ENCODE measurements at regions not wholly inside any gene's neighbourhood (a gene's known extent, or its start where the extent isn't known, plus 50 kb on each side); places are given as distances from the start of the nearest gene placed in this dataset.
"Not testable (repeated sequence)": the region's sequence is repeated elsewhere in the genome, so short reads cannot be mapped to it uniquely, and the experiment has no call there.

GRCh38 chr20:4358552-4358951 lies 109.5 kb upstream of the ADRA1D start:
- no peak for DNase-seq (ENCODE audit: low read depth in 2 of 2)

DNA sequence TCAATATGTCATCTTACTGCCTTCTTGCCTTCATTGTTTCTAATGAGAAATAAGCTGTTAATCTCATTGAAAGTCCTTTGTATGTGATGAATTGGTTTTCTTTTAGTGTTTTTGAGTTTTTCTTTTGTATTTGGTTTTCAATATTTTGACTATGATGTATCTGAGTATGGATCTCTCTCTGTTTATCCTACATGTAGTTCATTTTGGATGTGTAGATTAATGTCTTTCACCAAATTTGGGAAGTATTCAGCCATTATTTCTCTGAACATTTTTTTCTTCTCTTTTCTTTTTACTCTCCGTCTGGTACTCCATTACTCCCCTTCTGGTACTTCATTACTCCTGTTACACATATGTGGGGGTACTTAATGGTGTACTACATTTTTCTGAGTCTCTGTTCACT lies 103.3 kb upstream of the ADRA1D start:
- no peak for DNase-seq (ENCODE audit: low read depth in 2 of 2)

- no peak for DNase-seq (ENCODE audit: low read depth in 2 of 2)
Observed at GRCh38 chr20:4350096-4350495, 101.0 kb upstream of the ADRA1D start.

DNA sequence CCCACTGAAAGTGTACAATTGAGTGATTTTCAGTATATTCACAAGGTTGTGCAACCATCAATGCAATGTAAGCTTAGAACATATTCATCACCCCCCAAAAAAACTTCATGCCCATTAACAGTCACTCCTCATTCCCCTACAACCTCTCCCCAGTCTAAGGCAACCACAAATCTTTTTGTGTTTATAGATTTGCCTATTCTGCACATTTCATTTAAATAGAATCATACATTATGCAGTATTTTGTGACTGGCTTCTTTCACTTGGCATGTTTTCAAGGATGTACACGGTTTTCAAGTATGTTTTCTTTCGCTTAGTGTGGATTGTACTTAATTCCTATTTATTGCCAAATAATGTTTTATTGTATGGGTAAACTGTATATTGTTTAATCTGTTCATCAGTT lies 95.6 kb upstream of the ADRA1D start:
- no peak for DNase-seq (ENCODE audit: low read depth in 2 of 2)

- no peak for DNase-seq (ENCODE audit: low read depth in 2 of 2)
Observed at GRCh38 chr20:4342609-4343008, 93.5 kb upstream of the ADRA1D start.

DNA sequence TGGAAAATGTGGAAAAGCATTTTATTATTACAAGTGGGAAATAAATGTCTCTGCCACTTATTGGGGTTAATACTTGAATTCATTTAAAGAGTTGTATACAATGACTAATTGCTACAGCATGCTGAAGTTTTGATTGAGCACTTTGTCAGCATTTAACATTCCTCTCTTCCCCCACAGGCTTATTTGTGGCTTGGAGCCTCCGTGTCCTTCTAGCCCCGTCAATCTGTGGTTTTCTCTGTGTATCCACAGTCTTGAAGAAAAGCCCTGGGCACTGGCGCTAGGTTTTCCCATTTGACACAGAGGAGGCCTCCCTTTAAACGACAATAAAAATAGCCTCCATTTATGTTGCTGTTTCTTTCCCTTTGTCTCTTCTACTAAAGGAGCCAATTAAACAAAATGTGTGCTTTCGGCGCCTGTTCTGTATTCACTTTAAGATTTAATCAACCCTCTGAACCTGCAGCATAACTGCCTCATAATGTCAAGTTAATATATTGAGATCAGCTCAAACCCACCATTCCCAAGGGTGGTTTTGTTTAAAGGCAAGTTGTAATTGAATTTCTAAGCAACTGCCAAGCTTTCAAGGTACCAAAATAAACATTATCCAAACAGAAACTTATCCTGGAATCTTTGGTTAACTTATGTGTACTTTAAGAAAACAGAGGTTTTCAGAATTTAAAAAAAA lies 92.9 kb upstream of the ADRA1D start:
- DNase-seq (ENCODE audit: low read depth in 2 of 2): no peak

DNA sequence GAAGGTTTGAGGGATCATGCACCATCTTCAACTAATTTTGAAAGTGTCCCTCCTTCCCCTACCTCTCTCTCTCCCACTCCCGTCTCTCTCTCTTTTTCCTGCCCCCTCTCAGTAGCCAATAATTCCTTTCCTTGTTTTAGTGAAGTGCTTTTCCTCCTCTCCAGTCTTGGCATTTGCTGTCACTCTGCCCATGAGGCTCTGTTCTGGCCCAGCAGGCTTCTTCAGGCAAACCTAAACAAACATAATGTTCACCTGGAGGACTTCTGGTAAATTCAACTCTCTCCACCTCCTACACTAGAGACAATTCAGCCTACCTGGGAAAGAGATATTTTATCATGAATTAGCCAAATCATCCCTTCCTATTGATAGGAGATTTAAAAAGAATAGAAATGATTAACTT lies 86.6 kb upstream of the ADRA1D start:
- DNase-seq (ENCODE audit: low read depth in 2 of 2): no peak

DNA sequence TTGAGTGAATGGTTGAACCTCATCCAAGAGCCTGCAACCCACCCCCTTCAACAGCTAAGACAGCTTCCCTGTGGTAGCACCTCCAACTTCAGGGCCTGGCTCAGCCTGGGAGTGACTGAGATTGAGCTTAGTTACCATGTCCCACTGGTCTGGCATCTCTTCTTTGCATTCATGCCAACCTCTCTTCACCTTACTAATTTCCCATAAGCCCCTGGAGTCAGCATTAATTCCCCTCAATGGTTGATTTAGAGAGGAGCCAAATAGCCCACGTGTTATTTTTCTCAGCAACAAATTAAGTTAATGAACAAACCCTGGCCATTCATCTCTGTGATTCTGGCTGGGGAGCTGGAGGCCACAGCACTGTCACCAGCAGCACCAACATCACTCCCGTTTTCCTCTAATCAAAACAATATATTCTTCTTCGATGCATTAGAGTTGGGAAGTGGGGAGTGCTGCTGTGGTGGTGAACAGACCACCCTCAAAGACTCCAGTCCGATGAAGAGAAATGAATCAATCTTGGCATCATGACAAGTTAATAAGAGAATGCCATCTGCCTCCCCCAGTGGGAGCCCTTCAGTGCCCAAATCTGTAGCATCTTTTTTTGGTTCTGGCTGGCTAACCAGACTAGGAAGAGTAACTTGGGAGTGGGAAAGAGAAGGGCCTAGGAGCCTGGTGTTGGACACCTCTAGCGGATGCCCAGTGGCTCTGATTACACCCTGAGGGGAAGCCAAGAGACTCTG lies 83.2 kb upstream of the ADRA1D start:
- DNase-seq (ENCODE audit: low read depth in 2 of 2): no peak

DNA sequence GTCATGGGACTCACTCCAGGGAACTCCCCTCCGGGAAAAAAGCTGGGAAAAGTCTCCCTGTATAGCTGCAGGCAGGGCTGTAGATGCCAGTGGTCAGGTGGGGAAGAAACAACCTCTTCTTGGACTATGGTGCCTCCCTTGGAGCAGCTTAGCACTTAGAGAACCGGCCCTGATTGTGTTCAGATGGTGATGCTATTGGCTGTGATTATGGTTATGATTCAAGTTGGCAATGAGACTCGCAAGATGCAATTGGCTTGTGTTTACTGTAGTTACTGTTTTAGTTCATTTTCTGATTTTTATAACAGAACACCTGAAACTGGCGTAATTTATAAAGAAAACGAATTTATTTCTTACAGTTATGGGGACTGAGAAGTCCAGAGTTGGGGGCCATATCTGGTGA lies 80.9 kb upstream of the ADRA1D start:
- no peak for DNase-seq (ENCODE audit: low read depth in 2 of 2)

- no peak for DNase-seq (ENCODE audit: low read depth in 2 of 2)
Observed at GRCh38 chr20:4329232-4329631, 80.1 kb upstream of the ADRA1D start.

DNA sequence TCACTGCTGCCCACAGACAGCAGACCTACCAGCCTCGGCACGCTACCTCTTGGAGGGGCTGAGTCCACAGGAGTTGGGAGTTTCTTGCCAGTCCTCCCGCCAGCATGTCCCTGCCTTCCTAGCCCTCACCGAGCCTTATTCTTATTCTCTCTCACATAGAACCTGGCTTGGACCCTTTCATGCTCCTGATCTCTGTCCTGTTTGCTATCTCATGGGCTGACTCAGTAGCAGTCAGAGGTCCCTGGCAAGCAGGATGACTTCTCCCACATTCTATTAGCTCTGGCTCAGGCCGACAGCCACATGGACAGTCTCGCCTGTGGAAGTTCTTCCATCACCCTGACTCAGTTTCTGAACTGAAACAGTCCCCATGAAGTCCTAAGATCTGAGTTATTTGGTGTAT lies 79.5 kb upstream of the ADRA1D start:
- no peak for DNase-seq (ENCODE audit: low read depth in 2 of 2)

DNA sequence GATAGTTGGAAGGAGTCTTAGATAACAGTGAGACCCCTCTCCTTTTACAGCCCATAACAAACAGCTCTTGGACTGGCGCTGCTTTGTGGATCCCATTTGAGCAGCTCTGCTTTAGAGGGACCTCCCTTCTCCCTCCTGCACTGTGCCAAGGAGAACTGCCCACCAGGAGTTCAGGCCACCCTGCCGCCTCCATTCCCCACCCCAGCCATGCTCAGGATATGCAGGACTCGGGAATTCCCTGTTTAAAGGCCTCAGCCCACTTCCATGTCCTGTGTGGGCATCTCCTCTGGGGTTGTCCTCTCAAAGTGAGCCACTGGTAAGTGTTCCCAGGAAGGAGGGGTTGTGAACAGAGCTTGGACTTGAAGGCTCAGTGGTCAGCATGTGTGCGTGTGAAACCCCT lies 78.9 kb upstream of the ADRA1D start:
- DNase-seq (ENCODE audit: low read depth in 2 of 2): no peak

DNA sequence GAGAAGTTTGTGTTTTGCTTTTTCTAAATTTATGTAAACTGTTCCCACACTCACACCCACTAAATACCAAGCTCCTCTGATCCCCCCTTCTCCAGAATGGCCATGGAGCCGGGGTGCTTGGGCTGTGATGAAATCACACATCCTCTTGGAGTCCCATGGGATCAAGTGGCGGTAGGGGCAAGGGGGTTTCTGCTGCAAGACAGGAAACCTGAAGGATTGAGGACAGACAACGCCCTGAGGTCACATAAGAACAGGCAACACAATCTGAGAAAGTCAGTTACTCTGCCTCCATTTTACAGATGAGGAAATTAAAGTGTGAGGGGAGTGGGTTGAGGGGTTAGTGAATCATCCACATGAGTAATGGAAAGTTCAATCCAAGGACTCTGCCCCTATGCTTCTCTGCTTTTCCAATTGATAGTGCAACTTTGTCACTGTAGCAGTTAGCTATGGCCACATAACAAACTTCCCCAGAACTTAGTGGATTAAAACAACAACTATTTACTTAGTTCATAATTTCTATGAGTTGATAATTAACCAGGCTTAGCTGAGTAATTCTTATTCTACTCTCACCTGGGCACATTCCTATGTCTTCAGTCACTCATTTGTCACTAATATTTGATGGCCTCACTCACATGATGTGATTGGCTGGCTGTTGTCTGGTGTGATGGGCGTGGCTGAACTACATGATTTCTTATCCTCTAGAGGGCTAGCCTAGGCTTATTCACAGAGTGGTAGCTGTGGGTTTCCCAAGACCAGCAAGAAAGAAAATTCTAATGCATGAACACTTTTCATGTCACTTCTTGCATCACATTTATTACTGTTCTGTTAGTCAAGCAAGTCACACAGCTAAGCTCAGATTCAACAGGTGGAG lies 77.3 kb upstream of the ADRA1D start:
- no peak for DNase-seq (ENCODE audit: low read depth in 2 of 2)

DNA sequence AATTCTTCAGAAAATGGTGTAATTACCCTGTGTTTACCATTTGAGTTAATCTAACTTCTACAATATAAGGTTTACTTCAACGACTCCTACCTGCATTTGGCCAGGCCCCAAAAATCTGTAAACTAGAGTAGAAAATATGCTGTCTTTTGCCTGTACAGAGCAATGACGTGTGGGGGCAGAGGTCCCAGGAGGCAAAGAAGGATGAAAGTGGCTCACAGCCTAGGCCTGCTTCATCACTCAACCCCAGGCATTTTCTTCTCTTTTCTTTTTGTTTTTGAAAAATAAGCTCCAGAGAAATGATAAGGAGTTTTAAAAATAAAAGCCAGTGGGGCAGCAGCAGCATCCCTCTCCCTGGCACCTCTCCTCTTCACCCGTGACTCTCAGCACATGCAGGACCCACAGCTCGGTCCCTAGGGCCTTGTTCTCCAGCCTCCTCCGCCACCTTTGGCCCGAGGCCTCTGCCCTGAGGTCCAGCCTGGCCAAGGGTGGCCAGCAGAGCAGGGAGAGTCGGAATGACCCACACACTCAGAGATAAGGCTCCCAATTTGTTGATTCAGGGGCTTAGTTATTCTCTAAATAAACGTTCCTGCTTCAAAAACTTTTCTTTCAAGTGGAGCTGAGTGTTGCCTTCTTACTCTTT lies 76.6 kb upstream of the ADRA1D start:
- DNase-seq (ENCODE audit: low read depth in 2 of 2): no peak

- DNase-seq (ENCODE audit: low read depth in 2 of 2): no peak
Observed at GRCh38 chr20:4324611-4325243, 75.6 kb upstream of the ADRA1D start.

GRCh38 chr20:4322499-4322898 lies 73.4 kb upstream of the ADRA1D start:
- no peak for DNase-seq (ENCODE audit: low read depth in 2 of 2)

DNA sequence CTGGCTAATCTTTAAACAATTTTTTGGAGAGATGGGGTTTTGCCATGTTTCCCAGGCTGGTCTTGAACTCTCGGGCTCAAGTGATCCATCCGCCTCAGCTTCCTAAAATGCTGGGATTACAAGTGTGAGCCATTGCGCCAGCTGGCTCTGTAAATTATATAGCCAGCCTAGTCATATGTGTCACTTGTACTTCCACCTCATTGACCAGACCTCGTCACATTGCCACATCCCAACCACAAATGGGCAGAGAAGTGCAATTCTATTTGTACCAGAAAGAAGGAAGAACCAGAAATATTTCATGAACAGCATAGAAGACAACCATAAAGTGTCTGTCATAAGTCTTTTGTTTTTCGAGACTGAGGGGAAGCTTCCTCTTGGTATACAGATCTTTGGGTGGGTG lies 71.2 kb upstream of the ADRA1D start:
- no peak for DNase-seq (ENCODE audit: low read depth in 2 of 2)

- no peak for DNase-seq (ENCODE audit: low read depth in 2 of 2)
Observed at GRCh38 chr20:4318891-4319290, 69.8 kb upstream of the ADRA1D start.

DNA sequence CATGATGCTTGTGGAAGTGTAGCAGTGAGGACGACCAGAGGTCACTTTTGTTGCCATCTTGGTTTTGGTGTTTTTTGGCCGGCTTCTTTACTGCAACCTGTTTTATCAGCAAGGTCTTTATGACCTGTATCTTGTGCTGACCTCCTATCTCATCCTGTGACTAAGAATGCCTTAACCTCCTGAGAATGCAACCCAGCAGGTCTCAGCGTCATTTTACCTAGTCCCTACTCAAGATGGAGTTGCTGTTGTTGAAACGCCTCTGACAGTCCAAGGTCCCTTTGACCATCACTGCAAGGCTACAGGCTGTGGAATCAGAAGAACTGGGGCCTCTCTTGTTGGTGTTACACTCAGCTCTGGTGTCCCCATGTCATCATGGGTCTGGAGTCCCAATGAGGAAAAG lies 61.5 kb upstream of the ADRA1D start:
- DNase-seq (ENCODE audit: low read depth in 2 of 2): not testable (repeated sequence)

GRCh38 chr20:4306206-4306605 lies 57.1 kb upstream of the ADRA1D start:
- no peak for DNase-seq (ENCODE audit: low read depth in 2 of 2)

DNA sequence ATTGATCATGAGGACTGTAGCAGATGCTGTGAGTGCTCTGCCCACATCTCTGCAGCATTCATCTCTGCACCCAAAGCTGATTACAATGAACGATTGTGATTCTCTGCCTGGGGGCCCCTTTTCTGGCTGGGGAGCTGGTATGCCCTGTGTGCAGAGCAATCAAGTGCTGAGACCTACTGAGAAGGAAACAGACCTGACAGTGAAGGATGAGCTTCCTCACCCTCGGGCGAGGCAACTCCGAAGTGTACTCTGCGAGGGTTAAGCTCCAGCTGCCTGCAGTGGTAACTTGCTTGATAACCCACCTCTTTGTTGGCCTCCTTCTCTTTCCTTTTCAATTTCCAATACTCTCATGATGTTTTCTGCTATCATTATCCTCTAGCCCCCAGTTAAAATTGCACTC lies 56.0 kb upstream of the ADRA1D start:
- no peak for DNase-seq (ENCODE audit: low read depth in 2 of 2)

DNA sequence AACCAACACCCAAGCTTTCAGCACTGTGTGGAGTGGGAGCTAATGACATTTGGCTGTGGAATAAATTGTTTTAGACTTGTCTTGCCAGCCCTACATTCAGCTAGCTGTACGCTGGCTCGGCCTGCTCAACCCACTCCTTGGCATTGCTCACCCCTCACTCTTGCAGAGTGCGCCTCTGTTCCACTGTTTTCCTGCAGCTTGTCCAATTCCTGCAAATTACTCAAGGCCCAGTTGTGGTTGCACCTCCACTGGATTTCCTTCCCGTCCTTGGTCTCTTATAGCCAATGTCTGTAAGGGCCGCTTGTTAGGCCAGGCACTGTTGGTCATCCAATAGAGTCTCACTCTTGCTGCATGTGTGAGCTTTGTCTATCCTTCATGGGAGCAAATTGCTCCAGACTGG lies 55.5 kb upstream of the ADRA1D start:
- DNase-seq (ENCODE audit: low read depth in 2 of 2): no peak
